ENCODE measurements at regions not wholly inside any gene's neighbourhood (a gene's known extent, or its start where the extent isn't known, plus 50 kb on each side); places are given as distances from the start of the nearest gene placed in this dataset.
"Not testable (repeated sequence)": the region's sequence is repeated elsewhere in the genome, so short reads cannot be mapped to it uniquely, and the experiment has no call there.

DNA sequence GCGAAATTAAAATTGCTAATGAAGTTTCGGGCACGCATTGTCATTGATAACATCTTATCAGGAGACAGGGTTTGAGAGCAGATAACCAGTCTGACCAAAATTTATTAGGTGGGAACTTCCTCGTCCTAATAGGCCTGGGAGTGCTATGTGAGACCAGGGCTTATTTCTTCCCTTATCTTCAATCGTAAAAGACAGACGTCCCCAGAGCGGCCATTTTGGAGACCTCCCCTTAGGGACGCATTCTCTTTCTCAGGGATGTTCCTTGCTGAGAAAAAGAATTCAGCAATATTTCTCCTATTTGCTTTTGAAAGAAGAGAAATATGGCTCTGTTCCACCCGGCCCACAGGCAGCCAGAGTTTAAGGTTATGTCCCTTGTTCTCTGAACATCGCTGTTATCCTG is 184.7 kb downstream of the OSTF1 start:
- TF ChIP-seq CTCF (IDR thresholded peaks at IDR 0.05; ENCODE audit: poor library complexity); EZH2 (IDR thresholded peaks at IDR 0.05; ENCODE audit: borderline replicate concordance): not testable (repeated sequence)

Measured in hepatocyte (in vitro differentiated cells).